NCI-H748 (cell line): ENCODE measurements at regions not wholly inside any gene's neighbourhood (a gene's known extent, or its start where the extent isn't known, plus 50 kb on each side); places are given as distances from the start of the nearest gene placed in this dataset.
"Not testable (repeated sequence)": the region's sequence is repeated elsewhere in the genome, so short reads cannot be mapped to it uniquely, and the experiment has no call there.

Experiments
- DNase-seq: peaks from one replicate; lab custom pipeline; 2025; ENCODE audit not compliant: unreplicated experiment; lab: John Stamatoyannopoulos, UW

GRCh38 chr3:89923921-89924610 lies 816.6 kb downstream of the EPHA3 start:
- DNase-seq = no peak

GRCh38 chr3:89925976-89926375 lies 818.6 kb downstream of the EPHA3 start:
- DNase-seq = no peak

- DNase-seq = peak; percentile 70
Observed at GRCh38 chr3:89932882-89933281, 825.5 kb downstream of the EPHA3 start.

- DNase-seq = not testable (repeated sequence)
Observed at GRCh38 chr3:89944461-89944860, 837.0 kb downstream of the EPHA3 start.

- DNase-seq = no peak
Observed at GRCh38 chr3:89946884-89947283, 839.5 kb downstream of the EPHA3 start.

- no peak for DNase-seq
Observed at GRCh38 chr3:89947337-89947954, 840.0 kb downstream of the EPHA3 start.

- no peak for DNase-seq
Observed at GRCh38 chr3:89948008-89948407, 840.6 kb downstream of the EPHA3 start.

GRCh38 chr3:89950772-89951171 lies 843.4 kb downstream of the EPHA3 start:
- no peak for DNase-seq

GRCh38 chr3:89954137-89954536 lies 846.7 kb downstream of the EPHA3 start:
- no peak for DNase-seq

- DNase-seq = peak; percentile 92
Observed at GRCh38 chr3:89955156-89955555, 847.7 kb downstream of the EPHA3 start.

GRCh38 chr3:89957451-89957850 lies 850.0 kb downstream of the EPHA3 start:
- DNase-seq = no peak

- not testable (repeated sequence) for DNase-seq
Observed at GRCh38 chr3:89958163-89958562, 850.7 kb downstream of the EPHA3 start.

- no peak for DNase-seq
Observed at GRCh38 chr3:89964347-89964746, 856.9 kb downstream of the EPHA3 start.

GRCh38 chr3:89966877-89967665 lies 859.6 kb downstream of the EPHA3 start:
- DNase-seq = no peak

GRCh38 chr3:89971329-89971728 lies 863.9 kb downstream of the EPHA3 start:
- DNase-seq = no peak

- no peak for DNase-seq
Observed at GRCh38 chr3:89973156-89973555, 865.7 kb downstream of the EPHA3 start.

GRCh38 chr3:89974903-89975519 lies 867.6 kb downstream of the EPHA3 start:
- peak; percentile 14 for DNase-seq

GRCh38 chr3:89983449-89983848 lies 876.0 kb downstream of the EPHA3 start:
- no peak for DNase-seq

- DNase-seq = no peak
Observed at GRCh38 chr3:90005281-90005847, 897.9 kb downstream of the EPHA3 start.

GRCh38 chr3:90007778-90008499 lies 900.5 kb downstream of the EPHA3 start:
- DNase-seq = no peak

GRCh38 chr3:90010341-90010740 lies 902.9 kb downstream of the EPHA3 start:
- no peak for DNase-seq
